ENCODE measurements at regions not wholly inside any gene's neighbourhood (a gene's known extent, or its start where the extent isn't known, plus 50 kb on each side); places are given as distances from the start of the nearest gene placed in this dataset.

- no peaks in the 10 kb centered on the region for H3K4me1 ChIP-seq
- no peaks in the 10 kb centered on the region for H3K9me3 ChIP-seq
- H3K9ac ChIP-seq (ENCODE audit: low read depth in 2 of 2, low read length in 2 of 2): no peak overlapping the region
- H3K27ac ChIP-seq: no peak overlapping the region
- no peaks in the 10 kb centered on the region for H3K27me3 ChIP-seq
- H3K4me3 ChIP-seq: no peak overlapping the region
- no peak for TF ChIP-seq CTCF (IDR thresholded peaks at IDR 0.05)
- no peaks in the 10 kb centered on the region for H3K36me3 ChIP-seq
- no peak for DNase-seq
- intact Hi-C loops (cut with DNase I): no loop called here
Observed at GRCh38 chr4:100682477-100683218, 164.8 kb upstream of the EMCN start.

DNA sequence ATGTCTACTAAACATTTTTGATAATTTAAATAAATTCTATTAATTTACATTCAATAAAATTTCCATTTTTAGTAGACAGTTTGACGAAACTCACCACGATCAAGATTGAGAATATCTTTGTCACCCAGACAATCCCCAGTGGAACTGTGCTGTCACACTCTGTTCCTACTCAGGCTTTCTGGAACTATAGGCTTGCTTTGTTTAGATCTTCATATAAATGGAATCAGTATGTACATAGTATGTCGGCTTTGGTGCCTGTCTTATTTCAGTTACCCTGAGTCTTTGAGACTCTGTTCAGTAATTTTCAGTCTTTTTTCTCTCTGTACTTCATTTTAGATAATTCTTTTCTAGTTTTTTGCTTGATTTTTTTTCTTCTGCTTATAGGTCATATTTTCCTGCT is 163.5 kb upstream of the EMCN start:
- TF ChIP-seq CTCF (IDR thresholded peaks at IDR 0.05): no peak
- intact Hi-C loops (cut with DNase I): no loop called here
- DNase-seq: no peak
- Histone ChIP-seq H3K4me1 (no peaks in the 10 kb centered on the region), H3K27me3 (no peaks in the 10 kb centered on the region), H3K36me3 (no peaks in the 10 kb centered on the region), H3K9me3 (no peaks in the 10 kb centered on the region), H3K27ac (no peak overlapping the region), H3K4me3 (no peak overlapping the region), H3K9ac (ENCODE audit: low read depth in 2 of 2, low read length in 2 of 2) (no peak overlapping the region)

- no peaks in the 10 kb centered on the region for H3K9me3 ChIP-seq
- H3K4me1 ChIP-seq: no peaks in the 10 kb centered on the region
- H3K9ac ChIP-seq (ENCODE audit: low read depth in 2 of 2, low read length in 2 of 2): no peak overlapping the region
- H3K36me3 ChIP-seq: no peaks in the 10 kb centered on the region
- no peak overlapping the region for H3K4me3 ChIP-seq
- no peak for TF ChIP-seq CTCF (IDR thresholded peaks at IDR 0.05)
- DNase-seq: no peak
- no peaks in the 10 kb centered on the region for H3K27me3 ChIP-seq
- no peak overlapping the region for H3K27ac ChIP-seq
- intact Hi-C loops (cut with DNase I): no loop called here
Observed at GRCh38 chr4:100679926-100680325, 162.1 kb upstream of the EMCN start.

- H3K36me3 ChIP-seq: no peaks in the 10 kb centered on the region
- no peak overlapping the region for H3K9ac ChIP-seq (ENCODE audit: low read depth in 2 of 2, low read length in 2 of 2)
- no peak for DNase-seq
- no peak overlapping the region for H3K27ac ChIP-seq
- H3K27me3 ChIP-seq: no peaks in the 10 kb centered on the region
- no peak for TF ChIP-seq CTCF (IDR thresholded peaks at IDR 0.05)
- no peak overlapping the region for H3K4me3 ChIP-seq
- H3K4me1 ChIP-seq: no peaks in the 10 kb centered on the region
- intact Hi-C loops (cut with DNase I): no loop called here
- no peaks in the 10 kb centered on the region for H3K9me3 ChIP-seq
Observed at GRCh38 chr4:100674976-100675375, 157.2 kb upstream of the EMCN start.

DNA sequence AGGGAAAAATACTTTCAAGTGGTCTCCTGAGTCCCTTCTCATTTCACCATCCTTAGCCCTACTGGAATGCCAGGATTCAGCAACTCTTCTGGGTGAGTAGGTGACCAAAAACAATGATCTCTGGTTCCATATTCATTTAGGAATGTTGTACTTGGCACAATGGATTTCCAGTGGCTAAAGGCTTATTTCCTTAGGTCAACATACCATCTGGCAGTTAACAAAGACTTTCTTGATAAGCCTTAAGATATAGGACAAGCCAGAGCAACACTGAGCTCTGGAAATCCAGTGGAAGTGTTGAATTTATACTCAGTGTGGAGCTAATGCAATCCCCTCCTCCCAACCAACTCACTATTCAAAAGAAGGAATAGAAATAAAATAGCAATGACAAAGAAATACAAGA is 139.4 kb upstream of the EMCN start:
- no peaks in the 10 kb centered on the region for H3K4me1 ChIP-seq
- no peak overlapping the region for H3K27ac ChIP-seq
- no peak overlapping the region for H3K4me3 ChIP-seq
- no peak for TF ChIP-seq CTCF (IDR thresholded peaks at IDR 0.05)
- DNase-seq: no peak
- no peaks in the 10 kb centered on the region for H3K9me3 ChIP-seq
- H3K36me3 ChIP-seq: no peaks in the 10 kb centered on the region
- intact Hi-C loops (cut with DNase I): no loop called here
- no peak overlapping the region for H3K9ac ChIP-seq (ENCODE audit: low read depth in 2 of 2, low read length in 2 of 2)
- no peaks in the 10 kb centered on the region for H3K27me3 ChIP-seq
